Activated CD4-positive, alpha-beta T cell treated with anti-CD3 and anti-CD28 coated beads, Interleukin-2, amount 50 U/mL, for 24 hours (primary cell): ENCODE measurements at regions not wholly inside any gene's neighbourhood (a gene's known extent, or its start where the extent isn't known, plus 50 kb on each side); places are given as distances from the start of the nearest gene placed in this dataset.
"Not testable (repeated sequence)": the region's sequence is repeated elsewhere in the genome, so short reads cannot be mapped to it uniquely, and the experiment has no call there.

Source experiments
- DNase-seq, 2 donors: peaks; one replicate each; pipeline ENCODE4 v3.0.0-alpha.2; 2020; ENCODE audit warnings: low read depth in 1 of 2, low spot score in 1 of 2

DNA sequence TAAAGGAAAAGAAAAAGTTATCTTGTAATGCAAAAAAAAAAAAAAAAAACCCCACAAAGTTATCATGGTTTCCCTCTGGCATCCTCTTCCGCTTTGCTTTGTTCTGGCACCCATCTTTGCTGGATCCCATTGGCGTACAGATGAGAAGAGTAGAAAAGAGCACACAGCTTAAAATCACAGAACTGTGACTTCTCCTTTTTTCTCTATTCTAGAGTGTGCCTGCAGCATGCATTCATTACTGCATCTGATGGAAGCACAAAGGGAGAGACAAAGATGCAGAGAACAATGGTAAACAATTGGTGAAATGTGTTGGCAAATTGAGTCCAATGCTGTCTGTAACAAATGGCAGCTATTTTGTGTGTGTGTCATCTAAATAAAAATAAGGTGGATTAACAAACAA lies 440.8 kb upstream of the PIK3R1 start:
- no peak for DNase-seq

DNA sequence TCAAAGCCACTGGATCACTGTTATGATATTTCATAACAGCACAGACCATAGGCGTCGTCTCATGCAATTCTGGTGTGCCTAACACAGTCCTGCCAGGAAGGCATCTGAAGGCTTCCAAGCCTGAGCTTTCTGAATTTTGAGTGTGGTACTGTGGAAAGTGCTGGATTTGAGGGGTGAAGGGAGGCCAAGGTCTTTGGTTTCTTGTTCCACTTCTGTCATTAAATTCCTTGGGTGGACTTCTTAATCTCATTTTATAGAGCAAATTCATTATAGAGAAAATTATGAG lies 441.3 kb upstream of the PIK3R1 start:
- DNase-seq, result no peak

DNA sequence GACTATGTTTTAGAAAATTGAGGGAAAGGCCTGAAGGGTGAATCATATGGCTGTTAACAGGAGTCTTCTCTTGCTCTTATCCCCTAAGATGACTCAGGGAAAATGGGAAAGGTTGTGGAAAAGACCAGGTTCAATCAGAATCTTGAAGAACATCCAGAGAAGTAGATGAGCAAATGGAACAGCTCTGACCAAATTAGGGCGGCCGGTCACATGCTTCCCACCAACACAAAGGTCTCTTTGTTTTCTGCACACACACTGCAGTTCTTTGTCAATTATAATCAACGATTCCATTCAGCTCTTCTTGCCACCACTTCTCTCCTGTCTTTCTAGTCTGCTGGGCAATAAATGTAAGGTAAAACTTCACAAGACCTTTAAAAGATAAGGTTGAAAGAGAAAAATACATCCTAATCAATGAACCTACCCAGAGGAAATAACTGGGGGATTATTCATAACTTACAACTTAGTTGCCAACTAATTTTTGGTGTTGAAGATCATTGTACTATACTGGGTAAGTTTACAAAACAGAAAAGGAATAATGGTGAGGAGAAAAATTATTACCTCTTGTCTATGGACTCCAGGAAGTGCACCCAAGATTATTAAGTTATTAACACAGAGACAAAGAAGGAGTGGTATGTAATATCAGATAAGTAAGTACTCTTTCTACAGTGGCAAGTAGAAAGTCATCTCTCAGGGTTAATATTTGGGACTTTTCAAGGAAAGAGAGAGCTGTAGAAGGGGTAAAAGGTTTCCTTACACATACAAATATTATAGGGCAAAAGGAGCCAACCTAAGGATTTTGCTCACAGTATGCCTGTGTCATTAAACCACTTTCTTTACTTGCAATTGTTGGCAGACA lies 441.9 kb upstream of the PIK3R1 start:
- DNase-seq, result no peak

DNA sequence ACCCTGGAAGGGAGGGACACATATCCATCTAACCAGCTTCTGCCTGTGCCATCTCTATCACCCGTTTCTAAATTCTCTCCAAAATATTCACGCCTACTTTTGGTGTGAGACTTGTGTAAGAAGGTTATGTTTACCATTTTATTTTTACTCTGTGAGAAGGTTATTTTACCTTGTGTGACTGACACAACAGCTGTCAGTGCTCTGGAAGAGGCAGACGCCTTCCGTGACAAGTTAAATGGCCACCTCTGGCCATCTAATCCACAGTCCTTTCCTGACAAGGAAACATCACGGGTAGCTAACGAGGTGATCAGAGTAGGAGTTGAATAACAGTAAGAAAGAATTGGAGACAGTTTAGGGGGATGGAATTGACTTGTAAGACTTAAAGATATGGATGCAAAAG lies 443.8 kb upstream of the PIK3R1 start:
- no peak for DNase-seq

DNA sequence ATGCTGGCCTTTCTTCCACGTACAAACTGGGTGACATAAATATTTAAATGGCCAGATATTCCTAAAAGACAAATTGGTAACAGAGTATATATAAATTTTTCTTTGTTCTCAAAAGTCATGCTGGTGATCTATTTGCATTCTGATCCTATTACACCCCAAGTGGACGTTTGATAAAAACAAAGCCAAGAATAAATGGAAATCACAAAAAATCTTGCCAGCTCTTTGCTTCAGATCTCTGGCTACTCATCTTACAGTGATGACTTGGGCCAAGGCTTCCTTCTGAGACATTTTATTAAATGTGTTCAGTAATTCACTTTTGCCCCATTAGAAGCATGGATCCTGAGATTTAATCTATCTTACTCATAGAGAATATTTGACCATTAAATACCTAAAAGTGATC lies 444.3 kb upstream of the PIK3R1 start:
- no peak for DNase-seq

DNA sequence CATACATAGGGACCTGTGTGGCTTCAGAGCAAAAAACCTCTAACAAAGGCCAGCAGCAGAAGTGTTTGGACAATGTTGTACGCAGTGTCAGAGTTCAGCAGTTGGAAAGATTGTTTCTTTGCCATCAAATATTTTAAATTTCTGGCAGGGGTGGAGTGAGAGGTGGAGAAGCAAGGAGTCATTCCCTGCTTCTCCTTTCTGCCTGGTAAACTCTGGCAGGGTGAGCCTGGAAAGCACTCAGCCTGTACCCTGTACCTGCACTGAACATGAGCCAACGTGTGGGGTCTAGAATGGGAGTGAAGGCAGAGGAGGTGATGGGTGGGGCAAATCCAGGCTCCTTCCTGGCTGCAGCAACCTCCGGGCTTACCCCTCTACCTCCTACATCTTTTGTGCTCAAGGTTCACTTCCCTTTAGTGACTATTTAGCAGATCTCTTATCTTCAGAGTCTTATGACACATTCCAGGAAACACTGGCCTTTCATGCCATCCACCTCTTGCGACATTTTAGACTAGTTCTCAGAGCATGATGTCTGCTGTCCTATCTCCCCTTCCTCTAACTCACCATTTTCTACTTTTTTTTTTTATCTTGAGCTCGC lies 445.0 kb upstream of the PIK3R1 start:
- DNase-seq, result no peak

DNA sequence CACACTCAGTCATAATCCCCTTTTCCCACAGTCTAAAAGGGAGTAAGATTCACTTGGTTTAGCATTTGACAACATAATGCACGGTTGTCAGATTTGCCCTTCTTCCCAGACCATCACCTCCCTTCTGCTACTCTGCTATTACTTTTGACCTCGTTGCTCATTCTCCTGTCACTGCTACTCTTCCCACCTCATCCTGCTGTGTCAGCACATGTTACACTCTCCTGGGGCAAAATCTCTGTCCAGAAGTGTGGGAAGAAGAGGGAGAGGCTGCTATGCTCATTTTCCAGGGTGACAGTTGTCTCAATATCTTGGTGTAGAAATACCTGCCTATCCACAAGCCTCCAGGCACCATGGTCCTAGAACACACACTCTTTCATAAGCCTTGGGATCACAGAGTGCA lies 449.9 kb upstream of the PIK3R1 start:
- no peak for DNase-seq

DNA sequence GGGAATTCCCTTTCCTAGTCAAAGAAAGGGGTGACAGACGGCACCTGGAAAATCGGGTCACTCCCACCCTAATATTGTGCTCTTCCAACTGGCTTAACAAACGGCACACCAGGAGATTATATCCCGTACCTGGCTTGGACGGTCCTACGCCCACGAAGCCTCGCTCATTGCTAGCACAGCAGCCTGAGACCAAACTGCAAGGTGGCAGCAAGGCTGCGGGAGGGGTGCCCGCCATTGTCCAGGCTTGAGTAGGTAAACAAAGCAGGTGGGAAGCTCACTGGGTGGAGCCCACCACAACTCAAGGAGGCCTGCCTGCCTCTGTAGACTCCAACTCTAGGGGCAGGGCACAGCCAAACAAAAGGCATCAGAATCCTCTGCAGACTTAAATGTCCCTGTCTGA lies 457.8 kb upstream of the PIK3R1 start:
- DNase-seq, result not testable (repeated sequence)

DNA sequence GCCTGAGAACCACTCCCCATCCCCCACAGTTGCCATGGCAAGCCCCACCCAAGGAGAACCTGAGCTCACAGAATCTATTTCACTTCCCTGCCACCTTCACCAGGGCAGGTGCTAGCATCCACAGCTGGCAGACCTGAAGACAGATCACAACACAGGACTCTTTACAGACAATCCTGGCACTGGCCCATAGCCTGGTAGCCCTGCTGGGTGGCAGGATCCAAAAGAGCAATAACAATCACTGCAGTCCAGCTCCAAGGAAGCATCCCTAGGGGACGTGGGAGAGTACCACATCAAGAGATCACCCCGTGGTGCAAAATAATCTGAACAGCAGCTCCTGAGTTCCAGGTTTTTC lies 463.2 kb upstream of the PIK3R1 start:
- no peak for DNase-seq

DNA sequence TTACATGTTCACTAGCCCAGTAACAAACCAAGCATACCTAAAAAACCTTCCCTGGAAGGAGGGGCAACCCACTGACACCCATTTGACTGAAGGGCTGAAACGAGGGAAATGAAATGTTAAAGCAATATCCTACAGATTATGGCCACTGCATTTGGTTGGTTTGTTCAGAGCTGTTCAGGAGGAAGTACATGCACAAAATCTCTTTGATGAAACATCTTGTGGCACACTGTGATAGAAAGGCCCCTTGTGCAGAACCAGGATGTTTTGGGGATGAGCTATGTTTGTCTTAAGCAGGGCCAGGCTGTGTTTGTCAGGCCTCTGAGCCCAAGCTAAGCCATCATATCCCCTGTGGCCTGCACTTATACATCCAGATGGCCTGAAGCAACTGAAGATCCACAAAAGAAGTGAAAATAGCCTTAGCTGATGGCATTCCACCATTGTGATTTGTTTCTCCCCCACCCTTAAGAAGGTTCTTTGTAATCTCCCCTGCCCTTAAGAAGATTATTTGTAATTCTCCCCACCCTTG lies 467.3 kb upstream of the PIK3R1 start:
- DNase-seq, result no peak

DNA sequence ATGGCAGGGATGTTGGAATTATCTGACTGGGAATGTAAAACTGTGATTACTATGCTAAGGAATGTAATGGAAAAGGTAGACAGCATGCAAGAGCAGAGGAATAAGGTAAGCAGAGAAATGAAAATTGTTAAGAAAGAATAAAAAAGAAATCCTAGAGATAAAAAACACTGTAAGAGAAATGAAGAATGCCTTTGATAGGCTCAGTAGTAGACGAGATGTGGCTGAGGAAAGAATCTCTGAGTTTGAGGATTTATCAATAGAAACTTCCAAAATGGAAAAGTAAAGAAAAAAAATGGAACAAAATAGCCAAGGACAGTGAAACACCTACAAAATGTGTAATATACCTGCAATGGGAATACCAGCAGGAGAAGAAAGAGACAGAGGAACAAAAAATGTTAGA lies 468.5 kb upstream of the PIK3R1 start:
- no peak for DNase-seq

DNA sequence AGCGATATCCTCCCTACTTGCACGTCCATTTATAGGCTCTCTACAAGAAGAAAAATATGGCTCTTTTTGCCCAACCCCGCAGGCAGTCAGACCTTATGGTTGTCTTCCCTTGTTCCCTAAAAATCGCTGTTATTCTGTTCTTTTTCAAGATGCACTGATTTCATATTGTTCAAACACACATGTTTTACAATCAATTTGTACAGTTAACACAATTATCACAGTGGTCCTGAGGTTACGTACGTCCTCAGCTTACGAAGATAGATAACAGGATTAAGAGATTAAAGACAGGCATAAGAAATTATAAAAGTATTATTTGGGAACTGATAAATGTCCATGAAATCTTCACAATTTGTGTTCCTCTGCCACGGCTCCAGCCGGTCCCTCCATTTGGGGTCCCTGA lies 468.9 kb upstream of the PIK3R1 start:
- not testable (repeated sequence) for DNase-seq

DNA sequence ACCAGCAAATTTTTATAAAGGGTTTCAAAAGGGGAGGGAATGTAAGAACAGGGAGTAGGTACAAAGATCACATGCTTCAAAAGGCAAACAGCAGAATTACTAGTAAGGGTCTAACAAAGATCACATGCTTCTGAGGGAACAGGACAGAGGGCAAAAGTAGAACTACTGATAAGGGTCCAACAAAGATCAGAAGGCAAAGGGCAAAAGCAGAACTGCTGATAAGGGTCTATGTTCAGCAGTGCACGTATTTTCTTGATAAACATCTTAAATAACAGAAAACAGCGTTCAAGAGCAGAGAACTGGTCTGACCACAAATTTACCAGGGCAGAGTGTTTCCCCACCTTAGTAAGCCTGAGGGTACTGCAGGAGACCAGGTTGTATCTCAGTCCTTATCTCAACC lies 469.5 kb upstream of the PIK3R1 start:
- no peak for DNase-seq

DNA sequence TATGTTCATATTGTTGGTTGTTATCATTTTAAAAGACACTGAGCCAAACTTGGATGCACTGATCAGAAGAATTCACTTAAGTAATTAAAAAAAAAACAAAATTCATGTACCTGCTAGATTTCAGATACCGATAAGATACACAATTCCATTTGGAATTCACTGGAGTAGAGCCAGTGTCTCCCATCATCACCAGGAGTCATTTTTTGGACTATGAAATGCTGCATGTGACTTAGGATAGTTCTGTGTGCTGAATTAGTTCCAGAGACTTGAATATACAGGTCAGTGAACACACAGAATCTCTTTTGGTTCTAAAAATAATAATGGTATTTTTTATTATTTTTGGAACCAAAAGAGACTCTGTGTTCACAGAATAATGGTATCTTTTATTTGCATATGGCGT lies 482.6 kb upstream of the PIK3R1 start:
- DNase-seq, result no peak

DNA sequence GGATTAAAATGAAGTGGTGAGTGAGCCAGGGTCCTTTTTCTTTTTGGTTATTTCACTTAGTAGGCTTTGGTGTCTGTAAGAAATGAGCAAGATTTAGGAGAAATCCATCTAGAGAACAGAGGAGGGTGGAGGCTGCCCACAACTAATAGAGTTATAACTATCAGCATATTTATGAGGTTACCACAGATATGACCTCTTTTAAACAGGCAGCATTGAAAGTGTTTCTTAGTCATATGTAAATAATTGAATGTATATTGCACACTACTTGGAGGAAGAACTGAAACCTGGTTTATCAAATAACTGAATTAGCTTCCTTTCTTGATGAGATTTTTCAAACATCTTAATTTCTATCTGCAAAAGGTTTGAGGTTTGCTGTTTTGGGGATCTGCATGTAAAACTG lies 483.1 kb upstream of the PIK3R1 start:
- no peak for DNase-seq

DNA sequence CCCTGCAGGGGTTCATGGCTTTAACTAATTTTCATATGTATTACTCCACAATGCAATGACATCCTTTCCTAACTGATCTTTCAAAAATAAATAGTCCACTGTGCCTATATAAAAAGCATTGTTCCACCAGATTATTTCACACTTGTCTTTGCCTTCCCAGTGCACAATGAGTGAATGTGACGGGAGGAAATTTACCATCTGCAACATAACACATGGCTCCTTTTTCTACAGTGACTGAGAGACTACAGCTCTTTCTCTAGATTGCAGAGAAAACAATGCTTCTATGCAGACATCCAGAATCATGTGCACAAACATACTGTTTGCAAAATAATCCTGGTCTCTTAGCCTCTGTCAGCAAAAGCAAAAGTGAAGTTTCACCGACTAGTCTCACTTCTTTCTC lies 483.7 kb upstream of the PIK3R1 start:
- no peak for DNase-seq

DNA sequence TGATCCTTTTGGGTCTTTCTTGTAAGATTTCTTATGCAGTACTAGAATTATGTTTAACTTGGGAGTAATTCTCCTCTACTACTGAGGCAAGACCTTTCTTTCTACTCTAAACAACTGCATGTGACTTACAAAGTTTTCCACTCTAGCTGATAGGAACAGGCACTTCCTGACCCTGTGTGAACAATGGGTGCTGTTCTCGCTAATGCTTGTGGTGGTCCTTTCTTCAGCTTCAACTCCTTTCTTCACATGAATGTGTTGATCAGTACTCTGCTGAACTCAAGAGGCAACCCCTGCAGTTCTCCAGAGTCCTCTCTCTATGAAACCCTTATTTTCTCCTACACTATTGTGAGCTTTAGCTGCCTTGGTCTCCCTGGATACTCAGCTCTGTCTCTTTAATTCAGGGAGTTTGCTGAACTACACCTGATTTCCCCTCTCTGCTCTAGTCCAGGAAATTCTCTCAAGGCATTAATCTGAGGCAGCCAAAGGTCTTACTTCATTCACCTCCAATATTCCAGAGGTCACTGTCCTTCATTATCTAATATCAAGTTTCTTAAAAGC lies 484.6 kb upstream of the PIK3R1 start:
- no peak for DNase-seq

DNA sequence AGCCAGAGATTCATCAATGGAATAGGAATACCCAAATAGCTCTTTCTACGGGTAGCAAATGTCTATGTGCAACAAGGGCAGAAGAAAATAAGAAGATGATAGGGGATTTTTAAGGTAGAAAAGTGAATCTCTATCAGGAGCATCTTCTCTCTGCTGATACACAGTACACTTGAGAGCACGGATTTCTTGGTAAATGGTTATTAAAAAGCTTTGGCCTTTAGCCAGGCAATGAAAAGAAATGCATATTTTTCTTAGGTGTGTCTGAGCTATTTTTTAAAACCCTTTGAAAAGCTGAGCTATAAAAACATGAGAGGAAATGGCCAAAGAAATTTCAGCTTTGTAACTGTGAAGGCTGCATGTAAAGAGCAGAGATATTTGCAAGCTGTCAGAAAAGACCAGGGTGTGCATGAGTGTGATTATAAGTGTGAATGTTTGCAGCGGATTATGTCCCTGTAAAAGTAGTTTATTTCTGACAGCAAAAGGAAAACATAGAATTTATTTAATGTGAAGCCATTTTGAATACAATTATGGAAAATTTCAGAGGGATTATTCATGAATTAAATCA lies 487.1 kb upstream of the PIK3R1 start:
- DNase-seq, result no peak

DNA sequence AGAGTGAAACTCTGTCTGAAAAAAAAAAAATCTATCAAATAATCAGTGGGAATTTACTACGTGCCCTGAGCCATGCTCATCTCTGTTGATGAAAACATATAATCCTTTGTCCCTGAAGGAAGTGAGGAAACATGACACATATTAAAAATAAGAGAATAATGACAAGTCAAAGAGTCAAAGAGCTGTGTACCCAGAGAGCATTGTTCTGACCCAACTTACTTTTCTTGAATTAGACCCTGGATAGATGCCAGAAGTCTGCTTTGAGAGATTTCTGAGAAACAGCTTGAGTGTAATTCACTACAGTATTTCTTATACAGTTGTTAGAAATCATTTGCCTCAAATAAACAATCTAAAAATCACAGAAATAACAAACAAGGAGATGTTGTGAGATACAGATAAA lies 490.0 kb upstream of the PIK3R1 start:
- DNase-seq, result no peak

DNA sequence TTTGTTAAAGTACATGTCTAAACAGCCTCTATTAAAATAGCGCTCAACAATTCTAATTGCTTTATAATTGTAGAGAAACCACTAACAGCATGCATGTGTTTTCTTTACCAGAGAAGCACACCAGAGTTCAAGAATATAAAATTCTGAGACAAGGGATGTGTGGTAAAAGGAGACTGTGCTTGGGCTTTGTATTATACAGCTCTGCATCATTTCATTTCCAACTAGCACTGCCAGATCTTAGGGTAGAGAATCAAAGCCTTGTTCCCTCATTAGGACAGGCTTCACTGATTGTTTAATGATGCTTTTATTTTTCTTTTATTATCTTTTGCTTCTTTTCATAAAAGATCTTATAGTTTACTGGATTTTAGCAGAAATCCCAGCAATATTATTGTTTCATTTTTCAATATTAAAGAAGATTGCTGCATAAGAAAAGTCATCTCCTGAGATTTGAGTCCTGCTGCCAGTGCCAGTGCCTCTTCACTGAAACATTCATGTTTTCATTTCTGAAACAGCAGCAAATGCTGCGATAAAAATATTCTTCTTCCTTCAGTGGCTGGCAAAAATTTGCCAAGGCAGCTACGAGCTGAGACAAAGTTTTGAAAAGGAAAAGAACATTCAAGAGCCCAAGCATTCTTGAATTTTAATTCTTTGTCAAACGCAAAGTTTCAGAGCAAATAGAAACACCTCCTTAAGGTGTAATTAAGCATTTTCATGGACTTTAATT lies 491.0 kb upstream of the PIK3R1 start:
- DNase-seq, result no peak

DNA sequence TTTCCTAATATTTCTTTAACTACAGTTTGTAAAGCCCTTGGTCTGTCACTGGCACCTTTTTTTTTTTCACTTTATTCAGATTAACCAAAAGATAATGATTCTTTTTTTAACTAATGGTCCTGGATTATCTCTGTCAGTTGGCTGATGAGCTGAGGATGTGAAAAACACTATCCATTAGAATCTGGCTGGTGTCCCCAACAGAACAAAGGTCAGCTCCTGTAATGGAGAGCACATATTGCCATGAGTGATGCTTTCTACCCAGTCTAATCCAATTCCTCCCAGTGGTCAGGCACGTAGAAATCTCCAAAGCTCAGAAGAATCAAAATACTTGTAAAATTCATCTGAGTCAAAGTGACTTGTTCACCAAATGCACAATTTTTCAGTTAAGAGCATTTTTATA lies 491.7 kb upstream of the PIK3R1 start:
- DNase-seq, result no peak

DNA sequence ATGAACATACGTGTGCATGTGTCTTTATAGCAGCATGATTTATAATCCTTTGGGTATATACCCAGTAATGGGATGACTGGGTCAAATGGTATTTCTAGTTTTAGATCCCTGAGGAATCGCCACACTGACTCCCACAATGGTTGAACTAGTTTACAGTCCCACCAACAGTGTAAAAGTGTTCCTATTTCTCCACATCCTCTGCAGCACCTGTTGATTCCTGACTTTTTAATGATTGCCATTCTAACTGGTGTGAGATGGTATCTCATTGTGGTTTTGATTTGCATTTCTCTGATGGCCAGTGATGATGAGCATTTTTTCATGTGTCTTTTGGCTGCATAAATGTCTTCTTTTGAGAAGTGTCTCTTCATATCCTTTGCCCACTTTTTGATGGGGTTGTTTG lies 493.0 kb upstream of the PIK3R1 start:
- not testable (repeated sequence) for DNase-seq
